H1 (cell line): ENCODE measurements at regions not wholly inside any gene's neighbourhood (a gene's known extent, or its start where the extent isn't known, plus 50 kb on each side); places are given as distances from the start of the nearest gene placed in this dataset.

Source experiments
- CTCF ChIA-PET: fragments of 300-600 bp; sonication (Branson Sonifier 250); formaldehyde crosslinking; loops from one replicate; lab custom pipeline; 2021; ENCODE audit not compliant: partially characterized antibody; lab: Charles Lee
- POLR2A ChIA-PET: fragments of 300-600 bp; sonication (Branson Sonifier 250); formaldehyde crosslinking; loops from one replicate; lab custom pipeline; 2021; ENCODE audit warnings: inconsistent platforms; ENCODE audit not compliant: partially characterized antibody; lab: Charles Lee
- DNase-seq, 2 experiments: peaks; one replicate each; pipeline versions ENCODE4 v3.0.0 to v3.0.0-alpha.2; 2010 to 2022; ENCODE audit warnings: low spot score in 2 of 2, low read depth in 1 of 2, mixed read lengths in 1 of 2
- FAIRE-seq: peaks from 2 replicates; lab custom pipeline; 2011; peaks lifted over from hg19 to GRCh38; lab: Jason Lieb, UNC
- H2AFZ ChIP-seq: 2 replicates; pipeline ENCODE4 v1.8.1; 2012; ENCODE audit warnings: low read length, inconsistent platforms
- H2AK5ac ChIP-seq: 2 replicates; pipeline ENCODE4 v1.6.1; 2013; ENCODE audit warnings: low read depth, low read length
- H2BK120ac ChIP-seq: replicated peaks from 2 replicates; pipeline ENCODE3; 2013; ENCODE audit warnings: low read depth, low read length, inconsistent platforms
- H2BK12ac ChIP-seq: 2 replicates; pipeline ENCODE4 v1.6.1; 2013; ENCODE audit warnings: low read depth, low read length
- H2BK15ac ChIP-seq: 2 replicates; pipeline ENCODE4 v1.6.1; 2013; ENCODE audit warnings: low read length
- H2BK20ac ChIP-seq: 2 replicates; pipeline ENCODE4 v1.6.1; 2013; ENCODE audit warnings: low read length
- H2BK5ac ChIP-seq: 2 replicates; pipeline ENCODE4 v1.6.1; 2013; ENCODE audit warnings: low read depth, low read length
- H3K14ac ChIP-seq: 2 replicates; pipeline ENCODE4 v1.6.1; 2013; ENCODE audit warnings: inconsistent platforms; ENCODE audit not compliant: insufficient read length
- H3K18ac ChIP-seq: 2 replicates; pipeline ENCODE4 v1.6.1; 2013; ENCODE audit warnings: low read length; ENCODE audit errors: extremely low read depth
- H3K23ac ChIP-seq: 2 replicates; pipeline ENCODE4 v1.6.1; 2013; ENCODE audit warnings: inconsistent platforms; ENCODE audit not compliant: insufficient read length
- H3K23me2 ChIP-seq: 2 replicates; pipeline ENCODE4 v1.6.1; 2013; ENCODE audit warnings: low read depth, low read length
- H3K27ac ChIP-seq: 2 replicates; pipeline ENCODE4 v1.6.1; 2011; ENCODE audit warnings: low read depth, low read length, inconsistent platforms
- H3K27me3 ChIP-seq, 4 experiments: replicated peaks in 1 of 4; 1 replicate in 1 of 4; 2 replicates in 3 of 4; pipeline versions ENCODE4 v1.6.1 to v1.8.1; 2011 to 2013; ENCODE audit warnings: low read length in 3 of 4, mild to moderate bottlenecking in 3 of 4, inconsistent platforms in 2 of 4, mixed read lengths in 2 of 4, moderate library complexity in 1 of 4; ENCODE audit not compliant: control insufficient read depth in 3 of 4, insufficient read depth in 3 of 4; ENCODE audit errors: extremely low read depth in 1 of 4
- H3K36me3 ChIP-seq, 4 experiments: 2 replicates each; pipeline versions ENCODE4 v1.6.1 to v1.8.1; 2011 to 2013; ENCODE audit warnings: mild to moderate bottlenecking in 4 of 4, low read length in 3 of 4, moderate library complexity in 2 of 4, control low read depth in 1 of 4, inconsistent platforms in 1 of 4; ENCODE audit not compliant: insufficient read depth in 4 of 4, control insufficient read depth in 2 of 4
- H3K4ac ChIP-seq: replicated peaks from 2 replicates; pipeline ENCODE3; 2013; ENCODE audit warnings: low read length, low read depth, mixed read lengths, inconsistent platforms; ENCODE audit not compliant: insufficient read length
- H3K4me1 ChIP-seq, 4 experiments: replicated peaks in 1 of 4; 1 replicate in 1 of 4; 2 replicates in 3 of 4; pipeline versions ENCODE4 v1.6.1 to v1.8.1; 2011 to 2013; ENCODE audit warnings: low read length in 3 of 4, inconsistent platforms in 2 of 4, mixed read lengths in 1 of 4; ENCODE audit not compliant: insufficient read depth in 4 of 4, control insufficient read depth in 3 of 4
- H3K4me2 ChIP-seq, 2 experiments: 2 replicates each; pipeline versions ENCODE4 v1.6.1 to v1.8.1; 2011 to 2013; ENCODE audit warnings: low read depth in 2 of 2, low read length in 2 of 2, control low read depth in 1 of 2, inconsistent platforms in 1 of 2, mild to moderate bottlenecking in 1 of 2; ENCODE audit not compliant: insufficient read depth in 1 of 2
- H3K4me3 ChIP-seq, 4 experiments: fragments of 200-600, 300-600 bp in 1 of 4; sonication (generic), shearing (Covaris generic), sonication (Bioruptor Twin) in 1 of 4; 2 replicates each; pipeline versions ENCODE4 v1.5.1 to v1.8.1; 2011 to 2016; ENCODE audit warnings: low read length in 4 of 4, low read depth in 3 of 4, control low read depth in 2 of 4, inconsistent platforms in 2 of 4, mild to moderate bottlenecking in 2 of 4, mixed read lengths in 1 of 4, moderate library complexity in 1 of 4; ENCODE audit not compliant: insufficient read depth in 2 of 4; ENCODE audit errors: extremely low read depth in 1 of 4
- H3K56ac ChIP-seq: replicated peaks from 2 replicates; pipeline ENCODE3; 2013; ENCODE audit warnings: low read depth, mild to moderate bottlenecking, mixed read lengths, low read length, inconsistent platforms; ENCODE audit not compliant: insufficient read length
- H3K79me1 ChIP-seq: 2 replicates; pipeline ENCODE4 v1.6.1; 2013; ENCODE audit warnings: low read depth, low read length, control low read depth
- H3K79me2 ChIP-seq, 2 experiments: 2 replicates each; pipeline versions ENCODE4 v1.6.1 to v1.8.1; 2012 to 2013; ENCODE audit warnings: low read length in 2 of 2, mild to moderate bottlenecking in 2 of 2, inconsistent platforms in 1 of 2; ENCODE audit not compliant: insufficient read depth in 2 of 2, control insufficient read depth in 1 of 2
- H3K9ac ChIP-seq, 4 experiments: replicated peaks in 1 of 4; 1 replicate in 1 of 4; 2 replicates in 3 of 4; pipeline versions ENCODE4 v1.6.1 to v1.8.1; 2011 to 2013; ENCODE audit warnings: low read depth in 3 of 4, low read length in 3 of 4, control low read depth in 2 of 4, mild to moderate bottlenecking in 2 of 4, moderate library complexity in 2 of 4, inconsistent platforms in 1 of 4; ENCODE audit errors: extremely low read depth in 1 of 4
- H3K9me3 ChIP-seq, 2 experiments: 2 replicates each; pipeline versions ENCODE4 v1.6.1 to v1.8.1; 2012 to 2013; ENCODE audit warnings: mild to moderate bottlenecking in 2 of 2, moderate library complexity in 2 of 2, control low read depth in 1 of 2, inconsistent platforms in 1 of 2, low read depth in 1 of 2, low read length in 1 of 2, mixed read lengths in 1 of 2; ENCODE audit not compliant: insufficient read depth in 2 of 2
- H4K20me1 ChIP-seq, 2 experiments: replicated peaks in 1 of 2; 2 replicates each; pipeline versions ENCODE3 to v1.8.1; 2011 to 2013; ENCODE audit warnings: inconsistent platforms in 2 of 2, low read length in 2 of 2, mild to moderate bottlenecking in 1 of 2; ENCODE audit not compliant: insufficient read depth in 2 of 2, control insufficient read depth in 1 of 2
- H4K5ac ChIP-seq: 2 replicates; pipeline ENCODE4 v1.6.1; 2013; ENCODE audit warnings: low read length, low read depth, mixed read lengths, inconsistent platforms; ENCODE audit not compliant: insufficient read length
- H4K8ac ChIP-seq: 2 replicates; pipeline ENCODE4 v1.8.0; 2013; ENCODE audit warnings: mild to moderate bottlenecking, moderate library complexity, low read length, inconsistent platforms; ENCODE audit not compliant: insufficient read depth; ENCODE audit errors: extremely low read depth
- H4K91ac ChIP-seq: replicated peaks from 2 replicates; pipeline ENCODE3; 2013; ENCODE audit warnings: low read length, mixed read lengths, inconsistent platforms; ENCODE audit not compliant: insufficient read length
- BRCA1 ChIP-seq: IDR thresholded peaks from 2 replicates; pipeline ENCODE4 v1.6.1; 2012; ENCODE audit warnings: low read depth, low read length, improper control_type of control experiment
- MAFK ChIP-seq: IDR thresholded peaks from 2 replicates; pipeline ENCODE4 v1.6.1; 2012; ENCODE audit warnings: low read depth, mild to moderate bottlenecking, improper control_type of control experiment, low read length
- TAF1 ChIP-seq: IDR thresholded peaks from 2 replicates; pipeline ENCODE4 v1.6.1; 2011; ENCODE audit warnings: mild to moderate bottlenecking, low read depth, low read length
- WGBS, 2 experiments: shearing (Covaris generic) in 1 of 2; methylation state at CpG; one replicate each; pipeline versions ENCODE4 v1.1.6 to v1.1.7; 2013 to 2015; ENCODE audit warnings: low lambda C conversion rate in 2 of 2, mixed read lengths in 2 of 2, inconsistent platforms in 1 of 2, low coverage in 1 of 2, missing lambda C conversion rate in 1 of 2; ENCODE audit not compliant: insufficient replicate concordance in 2 of 2, insufficient coverage in 1 of 2, insufficient read length in 1 of 2; ENCODE audit errors: extremely low coverage in 1 of 2, missing lambda C conversion rate in 1 of 2; 5-methylcytosine and 5-hydroxymethylcytosine counted together

- no peak for TF ChIP-seq TAF1
- TF ChIP-seq, all 59 proteins: peak for 0
These were observed 345.3 kb downstream of the RPL10L start (continued) for GRCh38 chr14:46306267-46306666.

GRCh38 chr14:46300765-46301164 is 350.8 kb downstream of the RPL10L start:
- Histone ChIP-seq H4K91ac (no peak overlapping the region), H3K36me3 (no peaks in the 10 kb centered on the region), H3K4me1 (no peaks in the 10 kb centered on the region), H3K14ac (no peak overlapping the region), H2AFZ (no peak overlapping the region), H2BK20ac (no peak overlapping the region), H3K79me1 (no peaks in the 10 kb centered on the region), H3K9me3 (no peaks in the 10 kb centered on the region), H2BK120ac (no peak overlapping the region), H2AK5ac (no peak overlapping the region), H2BK15ac (no peak overlapping the region), H4K20me1 (no peaks in the 10 kb centered on the region), H3K4me3 (no peak overlapping the region), H3K27me3 (no peaks in the 10 kb centered on the region), H4K5ac (no peak overlapping the region), H3K4me2 (no peak overlapping the region), H3K4ac (no peak overlapping the region), H3K18ac (no peak overlapping the region), H3K79me2 (no peaks in the 10 kb centered on the region), H4K8ac (no peak overlapping the region), H2BK5ac (no peak overlapping the region), H2BK12ac (no peak overlapping the region), H3K56ac (no peak overlapping the region), H3K23me2 (no peaks in the 10 kb centered on the region), H3K9ac (no peak overlapping the region), H3K23ac (no peak overlapping the region), H3K27ac (no peak overlapping the region)
- DNase-seq (no peak), FAIRE-seq (no peak)
- 95% methylated on average over 2 of the region's 2 CpGs; no CpG with 5 or more reads in 1 of the 2 experiments for WGBS, 2 experiments
- POLR2A ChIA-PET = no interaction called here
- CTCF ChIA-PET = no interaction called here
- TF ChIP-seq MAFK (peak; percentile 40; the same call in 1 of the 2 replicates), BRCA1 (no peak)
